GM20000 (cell line): ENCODE measurements at regions not wholly inside any gene's neighbourhood (a gene's known extent, or its start where the extent isn't known, plus 50 kb on each side); places are given as distances from the start of the nearest gene placed in this dataset.

ENCODE experiments used
- DNase-seq: peaks from one replicate; pipeline ENCODE4 v3.0.0; 2012; ENCODE audit warnings: low spot score
- CTCF ChIP-seq: IDR thresholded peaks from 2 replicates; pipeline ENCODE4 v1.5.1; 2012; ENCODE audit warnings: mild to moderate bottlenecking, control low read depth; ENCODE audit errors: extremely low read depth, missing control alignments

- no peak for TF ChIP-seq CTCF
- no peak for DNase-seq
Measured at GRCh38 chr14:85391455-85391854, 138.5 kb upstream of the FLRT2 start.

GRCh38 chr14:85391892-85392291, 138.1 kb upstream of the FLRT2 start:
- no peak for TF ChIP-seq CTCF
- no peak for DNase-seq

GRCh38 chr14:85399186-85399585, 130.8 kb upstream of the FLRT2 start:
- TF ChIP-seq CTCF = no peak
- DNase-seq = no peak

- DNase-seq = no peak
- no peak for TF ChIP-seq CTCF
Measured at GRCh38 chr14:85400678-85401077, 129.3 kb upstream of the FLRT2 start.

- DNase-seq = no peak
Measured at GRCh38 chr14:85401384-85401783, 128.6 kb upstream of the FLRT2 start.

GRCh38 chr14:85402569-85403162, 127.3 kb upstream of the FLRT2 start:
- DNase-seq = no peak
- no peak for TF ChIP-seq CTCF

More at GRCh38 chr14:85401384-85401783, 128.6 kb upstream of the FLRT2 start:
- no peak for TF ChIP-seq CTCF

GRCh38 chr14:85409481-85410210, 120.3 kb upstream of the FLRT2 start:
- TF ChIP-seq CTCF = peak; percentile 0
- DNase-seq = no peak
